ENCODE measurements at regions not wholly inside any gene's neighbourhood (a gene's known extent, or its start where the extent isn't known, plus 50 kb on each side); places are given as distances from the start of the nearest gene placed in this dataset.

GRCh38 chr7:36083626-36084380 is 69.3 kb upstream of the EEPD1 start:
- H4K20me1 ChIP-seq (replicated peaks; ENCODE audit: control insufficient read depth, extremely low read depth, insufficient read depth, low read length): no peaks in the 10 kb centered on the region
- POLR2A ChIA-PET: no interaction called here
- no peak overlapping the region for H2AFZ ChIP-seq (ENCODE audit: low read depth, low read length)
- H3K9ac ChIP-seq (replicated peaks; ENCODE audit: extremely low read depth, insufficient read depth, low read length): no peak overlapping the region
- H3K4me1 ChIP-seq (ENCODE audit: control insufficient read depth, extremely low read depth, insufficient read depth, low read length): no peaks in the 10 kb centered on the region
- H3K4me2 ChIP-seq (ENCODE audit: insufficient read depth, low read length): no peak overlapping the region
- no peaks in the 10 kb centered on the region for H3K79me2 ChIP-seq (ENCODE audit: control insufficient read depth, insufficient read depth, low read length)
- CTCF ChIA-PET: interaction anchor here (0.9 to 2.0 kb wide), 2 partner anchors 99 to 208 kb away, joined by 3 to 4 read pairs; no protein-coding TSS in a partner anchor
- no peak for FAIRE-seq
- intact Hi-C loops (cut with micrococcal nuclease): loop anchor here (5.0 kb wide), 1 partner anchor 97 kb away; no protein-coding TSS in a partner anchor
- no peaks in the 10 kb centered on the region for H3K9me1 ChIP-seq (replicated peaks; ENCODE audit: control insufficient read depth, extremely low read depth, insufficient read depth, low read length)
- H3K27ac ChIP-seq (ENCODE audit: insufficient read depth, low read depth, low read length): no peak overlapping the region
- no peak for DNase-seq (ENCODE audit: low read depth, low spot score)
- no peaks in the 10 kb centered on the region for H3K36me3 ChIP-seq (ENCODE audit: control insufficient read depth in 2 of 2, extremely low read depth in 1 of 2, insufficient read depth in 2 of 2, low read length in 2 of 2)
- no peaks in the 10 kb centered on the region for H3K9me3 ChIP-seq (replicated peaks; ENCODE audit: control insufficient read depth, insufficient read depth, low read length)
- peaks cover 0 to 5% of the 10 kb centered on the region in 2 experiments for H3K27me3 ChIP-seq (ENCODE audit: control insufficient read depth in 2 of 2, insufficient read depth in 2 of 2, low read length in 2 of 2)
- no TSS peak for BruUV-seq (replicated peaks)
- dilution Hi-C loops (cut with MboI; ENCODE audit: extremely low pct_ligation_motif_present, low sequenced_read_pairs): no loop called here
- H3K4me3 ChIP-seq (replicated peaks in 1 of 3; ENCODE audit: insufficient read depth in 1 of 3, low read depth in 1 of 3, low read length in 3 of 3): no peak overlapping the region
- TF ChIP-seq GATA2 (IDR thresholded peaks at IDR 0.05; ENCODE audit: insufficient read depth, insufficient read length, low read depth, low read length) (no peak), MYC (IDR thresholded peaks at IDR 0.05; ENCODE audit: low read depth, low read length) (no peak), POLR2AphosphoS5 (IDR thresholded peaks at IDR 0.05; ENCODE audit: insufficient read depth, low read depth, low read length) (no peak), CTCF (IDR thresholded peaks at IDR 0.05; ENCODE audit: extremely low read depth in 1 of 2, insufficient read depth in 1 of 2, low read depth in 1 of 2, low read length in 2 of 2) (no peak)
- TF ChIP-seq, protein P1, sequence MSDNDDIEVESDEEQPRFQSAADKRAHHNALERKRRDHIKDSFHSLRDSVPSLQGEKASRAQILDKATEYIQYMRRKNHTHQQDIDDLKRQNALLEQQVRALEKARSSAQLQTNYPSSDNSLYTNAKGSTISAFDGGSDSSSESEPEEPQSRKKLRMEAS (IDR thresholded peaks at IDR 0.05; ENCODE audit: insufficient read depth, insufficient read length): no peak

Measured in endothelial cell of umbilical vein (primary cell).